ENCODE measurements at regions not wholly inside any gene's neighbourhood (a gene's known extent, or its start where the extent isn't known, plus 50 kb on each side); places are given as distances from the start of the nearest gene placed in this dataset.

- ChIA-PET POLR2A (no interaction called here), CTCF (no interaction called here)
- DNase-seq (ENCODE audit: low read depth, low spot score), result no peak
- H3K4me3 ChIP-seq (ENCODE audit: low read depth, low read length), result no peak overlapping the region
- TF ChIP-seq, protein P1, sequence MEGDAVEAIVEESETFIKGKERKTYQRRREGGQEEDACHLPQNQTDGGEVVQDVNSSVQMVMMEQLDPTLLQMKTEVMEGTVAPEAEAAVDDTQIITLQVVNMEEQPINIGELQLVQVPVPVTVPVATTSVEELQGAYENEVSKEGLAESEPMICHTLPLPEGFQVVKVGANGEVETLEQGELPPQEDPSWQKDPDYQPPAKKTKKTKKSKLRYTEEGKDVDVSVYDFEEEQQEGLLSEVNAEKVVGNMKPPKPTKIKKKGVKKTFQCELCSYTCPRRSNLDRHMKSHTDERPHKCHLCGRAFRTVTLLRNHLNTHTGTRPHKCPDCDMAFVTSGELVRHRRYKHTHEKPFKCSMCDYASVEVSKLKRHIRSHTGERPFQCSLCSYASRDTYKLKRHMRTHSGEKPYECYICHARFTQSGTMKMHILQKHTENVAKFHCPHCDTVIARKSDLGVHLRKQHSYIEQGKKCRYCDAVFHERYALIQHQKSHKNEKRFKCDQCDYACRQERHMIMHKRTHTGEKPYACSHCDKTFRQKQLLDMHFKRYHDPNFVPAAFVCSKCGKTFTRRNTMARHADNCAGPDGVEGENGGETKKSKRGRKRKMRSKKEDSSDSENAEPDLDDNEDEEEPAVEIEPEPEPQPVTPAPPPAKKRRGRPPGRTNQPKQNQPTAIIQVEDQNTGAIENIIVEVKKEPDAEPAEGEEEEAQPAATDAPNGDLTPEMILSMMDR (IDR thresholded peaks at IDR 0.05; ENCODE audit: insufficient read depth, low read length, missing control alignments), result no peak
Measured at GRCh38 chr2:177117755-177118154, 94.8 kb upstream of the HNRNPA3 start.

DNA sequence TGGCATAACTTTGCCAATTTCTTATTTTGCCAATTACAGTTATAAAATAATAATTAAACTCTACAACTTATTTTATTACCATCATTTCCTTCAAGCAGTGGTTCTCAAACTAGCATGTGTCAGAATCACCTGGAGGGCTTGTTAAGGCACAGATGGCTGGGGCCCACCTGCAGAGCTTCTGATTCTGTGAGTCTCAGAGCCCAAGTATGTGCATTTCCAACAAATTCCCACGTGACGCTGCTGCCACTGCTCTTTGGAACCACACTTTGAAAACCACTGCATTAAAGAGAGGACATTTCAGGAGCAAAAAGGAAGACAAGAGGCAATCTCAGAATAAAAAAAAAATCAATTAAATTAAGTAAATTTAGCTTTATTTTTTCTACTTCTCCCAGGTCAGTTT lies 94.0 kb upstream of the HNRNPA3 start:
- no peak for DNase-seq (ENCODE audit: low read depth, low spot score)
- TF ChIP-seq, protein P1 (IDR thresholded peaks at IDR 0.05; ENCODE audit: insufficient read depth, low read length, missing control alignments), result no peak
- ChIA-PET CTCF (no interaction called here), POLR2A (no interaction called here)
- no peak overlapping the region for H3K4me3 ChIP-seq (ENCODE audit: low read depth, low read length)

DNA sequence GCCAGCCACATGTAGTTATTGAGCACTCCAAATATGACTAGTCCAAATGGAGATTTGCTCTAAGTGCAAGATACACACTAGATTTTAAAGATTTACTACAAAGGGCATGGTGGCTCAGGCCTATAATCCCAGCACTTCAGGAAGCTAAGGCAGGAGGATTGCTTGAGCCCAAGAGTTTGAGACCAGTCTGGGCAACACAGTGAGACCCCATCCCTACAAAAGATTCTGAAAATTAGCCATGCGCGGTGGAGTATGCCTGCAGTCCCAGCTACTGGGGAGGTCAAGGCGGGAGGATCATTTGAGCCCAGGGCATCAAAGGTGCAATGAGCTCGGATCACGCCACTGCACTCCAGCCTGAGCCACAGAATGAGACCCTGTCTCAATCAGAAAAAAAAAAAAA lies 93.5 kb upstream of the HNRNPA3 start:
- no peak for DNase-seq (ENCODE audit: low read depth, low spot score)
- POLR2A ChIA-PET, result no interaction called here
- CTCF ChIA-PET, result no interaction called here
- TF ChIP-seq, protein P1 (IDR thresholded peaks at IDR 0.05; ENCODE audit: insufficient read depth, low read length, missing control alignments), result no peak
- no peak overlapping the region for H3K4me3 ChIP-seq (ENCODE audit: low read depth, low read length)

DNA sequence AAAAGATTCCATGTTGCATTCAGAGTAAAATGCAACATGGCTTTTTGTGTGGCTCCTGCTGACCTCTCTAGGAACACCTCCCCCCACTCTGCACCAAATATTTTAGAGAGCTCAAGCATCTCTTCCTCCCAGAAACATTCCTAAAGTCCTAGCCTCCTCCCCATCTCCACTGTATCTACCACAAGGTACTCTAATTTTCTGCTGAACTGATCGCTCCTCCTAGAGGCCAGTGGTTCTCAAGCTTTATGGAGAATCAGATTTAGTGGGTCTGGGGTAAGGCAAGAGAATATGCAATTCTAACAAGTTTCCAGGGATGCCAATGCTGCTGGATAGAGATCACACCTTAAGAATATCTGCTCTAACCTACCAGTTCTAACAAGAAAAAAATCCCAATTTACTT lies 89.5 kb upstream of the HNRNPA3 start:
- TF ChIP-seq, protein P1 (IDR thresholded peaks at IDR 0.05; ENCODE audit: insufficient read depth, low read length, missing control alignments), result no peak
- CTCF ChIA-PET, result interaction anchor here (1.1 kb wide), 1 partner anchor 25 kb away, joined by 3 read pairs; no protein-coding TSS in a partner anchor
- no peak overlapping the region for H3K4me3 ChIP-seq (ENCODE audit: low read depth, low read length)
- POLR2A ChIA-PET, result no interaction called here
- no peak for DNase-seq (ENCODE audit: low read depth, low spot score)

DNA sequence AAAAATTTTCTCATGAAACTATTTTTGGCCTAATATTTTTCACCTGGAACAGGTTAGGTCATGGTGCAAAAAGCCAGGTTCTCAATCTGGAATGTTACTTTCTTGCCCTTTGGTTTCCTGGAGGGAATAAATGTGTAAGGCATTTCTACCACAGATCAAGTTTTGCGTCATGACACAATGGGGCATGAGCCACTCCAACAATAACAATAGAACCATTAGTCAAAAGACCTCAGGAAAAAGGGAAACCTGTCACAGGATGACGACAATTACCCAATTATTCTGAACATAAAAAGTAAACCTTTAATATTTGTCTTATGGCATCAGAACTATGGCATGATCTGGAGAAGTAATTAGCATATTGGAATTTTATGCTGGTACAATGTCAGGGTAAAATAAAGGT lies 88.2 kb upstream of the HNRNPA3 start:
- ChIA-PET CTCF (no interaction called here), POLR2A (no interaction called here)
- TF ChIP-seq, protein P1 (IDR thresholded peaks at IDR 0.05; ENCODE audit: insufficient read depth, low read length, missing control alignments), result no peak
- no peak overlapping the region for H3K4me3 ChIP-seq (ENCODE audit: low read depth, low read length)
- DNase-seq (ENCODE audit: low read depth, low spot score), result no peak

GRCh38 chr2:177127821-177128220 lies 84.8 kb upstream of the HNRNPA3 start:
- TF ChIP-seq, protein P1 (IDR thresholded peaks at IDR 0.05; ENCODE audit: insufficient read depth, low read length, missing control alignments), result no peak
- no peak overlapping the region for H3K4me3 ChIP-seq (ENCODE audit: low read depth, low read length)
- CTCF ChIA-PET, result no interaction called here
- no peak for DNase-seq (ENCODE audit: low read depth, low spot score)
- POLR2A ChIA-PET, result no interaction called here

Data from AG04449 (cell line).